NCI-H187 (cell line): ENCODE measurements at regions not wholly inside any gene's neighbourhood (a gene's known extent, or its start where the extent isn't known, plus 50 kb on each side); places are given as distances from the start of the nearest gene placed in this dataset.

Experiments
- DNase-seq, 2 experiments: peaks; one replicate each; lab custom pipeline; 2025; lab: John Stamatoyannopoulos, UW

DNA sequence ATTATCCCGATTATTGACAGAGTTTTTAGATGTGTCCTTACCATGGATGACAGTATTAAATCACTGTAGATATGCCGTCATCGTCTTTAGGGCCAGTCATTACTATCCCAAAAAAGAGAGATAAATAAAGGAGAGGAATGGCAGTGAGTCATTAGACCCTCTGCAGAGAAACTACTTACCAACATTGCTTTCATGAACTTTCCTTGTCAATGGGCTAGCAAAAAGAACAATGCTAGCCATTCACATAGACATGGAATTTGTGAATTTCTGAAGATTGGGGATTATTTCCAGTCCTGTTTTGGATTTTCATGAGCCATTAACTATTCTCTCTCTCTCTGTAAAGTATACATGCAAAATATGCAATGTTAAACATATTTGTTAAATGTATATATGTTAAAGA, 319.4 kb upstream of the FANCL start:
- DNase-seq = no peak

DNA sequence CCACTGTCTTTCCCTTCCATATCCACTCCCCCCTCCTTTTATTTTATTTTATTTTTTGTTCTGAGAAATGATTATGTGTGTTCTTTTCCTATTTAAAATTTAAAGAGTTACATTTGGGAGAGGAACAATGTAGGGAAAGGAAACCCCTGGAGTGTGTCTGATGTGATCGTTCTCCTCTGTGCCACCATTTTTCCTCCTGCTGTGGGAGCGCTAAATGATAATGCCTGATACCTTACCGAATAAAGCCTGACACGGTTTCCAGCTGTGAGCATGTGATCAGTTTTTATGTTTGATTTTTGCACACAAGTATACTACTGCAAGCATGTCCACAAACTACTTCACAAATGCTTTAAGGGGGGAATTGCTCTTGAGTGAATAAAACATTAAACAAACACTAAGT, 317.8 kb upstream of the FANCL start:
- no peak for DNase-seq

DNA sequence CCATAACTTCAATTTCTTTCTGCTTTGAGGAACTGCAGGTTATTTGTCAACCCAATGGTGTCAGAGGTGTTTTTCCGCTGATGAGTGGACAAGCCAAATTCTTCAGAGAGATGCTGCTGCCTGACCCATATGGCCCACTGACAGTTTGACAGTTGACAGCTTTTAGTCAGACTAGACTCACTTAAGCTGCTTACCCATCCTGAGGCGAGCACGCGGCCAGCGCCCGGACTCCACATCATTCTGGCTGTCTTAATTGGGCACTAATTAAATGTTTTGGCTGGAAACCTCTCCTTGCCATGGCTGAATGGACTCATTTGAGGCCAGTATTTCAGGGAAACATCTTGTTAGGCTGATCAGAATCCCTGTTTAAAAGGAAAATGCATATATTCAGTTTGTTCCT, 316.1 kb upstream of the FANCL start:
- no peak for DNase-seq

DNA sequence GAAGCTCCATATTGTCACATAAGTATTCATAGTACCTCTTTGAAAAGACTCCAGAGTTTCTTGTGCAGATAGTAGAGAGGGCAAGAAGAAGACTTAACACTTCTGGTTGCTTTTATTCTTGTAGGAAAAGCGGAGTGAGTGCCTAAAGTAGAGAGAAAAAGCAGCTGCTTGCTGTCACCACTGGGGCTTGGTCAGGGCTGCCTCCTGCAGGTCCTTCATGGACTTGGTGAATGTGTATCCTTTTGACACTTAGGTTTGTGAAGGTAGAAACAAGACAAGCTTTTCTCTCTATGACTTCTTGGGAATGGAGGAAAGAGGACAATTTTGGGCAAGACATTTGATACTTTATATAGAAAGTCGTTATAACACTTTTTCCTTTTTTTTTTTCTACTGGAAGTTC, 312.8 kb upstream of the FANCL start:
- no peak for DNase-seq

DNA sequence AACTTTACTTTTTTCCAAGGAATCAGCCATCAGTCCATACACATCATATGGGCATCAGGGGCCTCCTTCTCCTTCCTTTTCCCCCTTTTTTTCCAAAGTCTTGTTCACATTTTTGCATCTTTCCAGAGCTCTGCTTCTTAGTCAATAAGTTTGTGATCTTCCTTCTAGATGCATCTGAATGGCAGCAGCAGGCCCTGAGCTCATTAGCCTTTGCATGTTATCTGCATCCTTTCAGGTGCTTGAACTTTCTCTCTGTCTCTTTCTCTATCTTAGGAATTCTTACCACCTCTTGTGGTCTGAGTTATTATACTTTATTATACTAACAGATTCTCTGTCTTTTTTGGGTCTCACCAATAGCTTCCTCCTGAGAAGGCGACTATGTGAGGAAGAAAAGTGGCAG, 312.4 kb upstream of the FANCL start:
- DNase-seq = no peak

DNA sequence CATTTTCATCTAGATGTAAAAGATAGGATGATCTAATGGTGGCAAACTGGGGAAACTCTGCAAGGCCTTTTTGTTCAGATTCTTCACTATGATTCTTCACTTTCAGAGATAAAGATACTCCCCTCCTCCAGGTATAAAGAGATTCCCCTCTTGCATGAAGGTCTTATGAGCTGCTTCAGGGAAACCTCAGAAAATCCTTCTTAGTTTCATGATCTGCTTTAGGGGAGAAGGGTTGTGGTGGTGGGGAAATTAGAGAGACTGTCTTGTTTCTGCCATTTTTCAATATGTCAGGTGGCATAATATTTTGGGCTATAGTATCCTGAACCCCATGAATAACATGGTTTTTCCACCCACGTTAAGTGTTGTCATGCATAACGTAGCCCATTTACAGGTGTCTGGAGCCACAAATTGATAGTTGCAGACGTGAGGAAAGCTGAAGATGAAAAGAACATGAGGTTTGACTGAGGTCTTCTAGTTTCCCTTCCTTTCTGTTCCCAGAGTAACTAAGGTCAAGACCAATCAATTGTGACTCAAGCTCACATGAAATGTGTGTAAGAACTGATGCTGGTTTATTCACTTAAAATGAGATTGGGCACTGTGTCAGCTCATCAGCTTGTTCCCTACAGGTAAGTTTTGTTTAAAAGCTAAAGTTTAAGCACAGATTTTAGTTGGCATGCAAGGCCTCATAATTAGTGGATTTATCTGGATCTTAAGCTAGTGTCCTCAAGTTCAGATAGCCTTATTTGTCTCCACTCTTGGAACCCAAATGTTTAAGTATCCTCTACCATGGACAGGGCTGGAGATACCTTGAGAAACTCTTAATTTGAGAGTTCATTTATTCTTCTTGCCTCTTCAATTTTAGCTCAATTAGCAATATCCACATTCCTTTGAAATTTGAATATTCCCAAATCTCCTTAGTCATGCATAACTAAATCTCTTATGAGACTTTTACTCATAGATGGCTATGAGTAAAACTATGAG, 304.5 kb upstream of the FANCL start:
- DNase-seq = no peak

DNA sequence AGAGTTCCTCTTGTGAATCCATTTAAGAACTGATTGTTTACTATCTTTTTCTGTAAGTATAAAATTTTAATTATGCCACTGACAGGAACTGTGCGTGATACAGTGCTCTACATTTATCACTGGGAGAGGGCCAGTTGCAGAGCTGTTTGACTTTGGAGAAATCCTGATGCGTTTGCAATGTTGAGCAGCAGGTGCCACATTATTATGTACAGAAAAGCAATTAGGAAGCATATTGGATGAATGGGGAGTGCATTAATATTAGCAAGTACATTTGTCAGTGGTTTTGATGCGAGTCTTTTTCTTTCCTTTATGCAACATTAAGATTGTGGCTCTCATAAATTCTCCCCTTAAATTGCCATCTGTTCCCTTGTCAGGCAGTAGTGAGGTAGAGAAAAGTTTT, 302.3 kb upstream of the FANCL start:
- DNase-seq = no peak

DNA sequence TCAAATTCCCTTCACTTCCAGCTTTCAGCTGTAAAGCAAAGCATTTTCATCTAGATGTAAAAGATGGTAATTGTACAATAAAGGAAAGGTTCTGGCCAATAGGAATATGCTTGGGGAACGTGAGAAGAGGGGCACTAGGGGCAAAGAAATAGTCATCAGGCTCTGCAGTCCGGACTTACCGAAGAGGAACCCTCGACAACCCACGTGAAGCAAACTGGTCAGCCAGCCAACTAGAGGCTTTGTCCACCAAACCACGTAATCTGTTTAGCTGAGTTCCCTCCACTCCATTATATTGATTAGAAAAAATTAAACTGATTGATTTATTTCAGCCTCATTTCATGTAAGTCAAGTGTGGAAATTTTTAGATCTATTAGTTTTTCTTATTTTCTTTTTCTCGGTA, 300.4 kb upstream of the FANCL start:
- no peak for DNase-seq

DNA sequence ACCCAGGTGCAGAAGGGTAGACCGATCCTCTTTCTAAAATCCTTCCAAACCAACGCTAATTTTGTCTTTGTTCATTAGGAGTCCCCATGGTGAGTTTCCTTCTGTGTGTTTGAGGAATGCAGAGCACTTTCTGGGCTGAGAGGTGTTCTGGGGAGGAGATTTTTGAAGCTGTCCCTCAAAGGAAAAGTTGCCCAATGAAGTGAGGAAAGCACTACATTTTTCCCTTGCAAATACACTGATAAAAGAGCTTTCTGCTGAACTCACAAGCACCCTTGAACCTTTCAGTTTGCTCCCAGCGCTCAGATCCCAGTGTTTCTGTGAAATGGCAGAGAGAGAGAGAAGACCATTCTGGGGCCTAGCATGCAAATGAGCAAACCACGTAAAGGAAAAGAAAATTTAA, 299.6 kb upstream of the FANCL start:
- DNase-seq = no peak

DNA sequence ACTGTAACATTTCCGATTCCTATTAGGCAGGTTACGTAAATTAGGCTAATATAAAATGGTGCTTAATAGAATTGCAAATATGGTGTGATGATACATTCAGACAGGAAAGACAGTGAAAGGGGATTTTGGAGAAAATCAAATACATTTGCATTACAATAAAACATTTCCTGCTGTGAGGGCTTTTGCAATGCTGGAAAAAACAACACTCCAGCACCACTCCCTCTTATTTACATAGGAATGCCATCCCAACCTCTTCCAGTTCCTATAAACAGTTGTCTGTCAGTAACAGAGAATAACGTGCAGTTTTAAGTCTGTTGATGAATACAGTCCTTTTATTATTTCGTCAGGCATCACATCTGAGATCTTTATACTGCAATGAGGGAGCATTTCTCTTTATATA, 298.8 kb upstream of the FANCL start:
- no peak for DNase-seq

DNA sequence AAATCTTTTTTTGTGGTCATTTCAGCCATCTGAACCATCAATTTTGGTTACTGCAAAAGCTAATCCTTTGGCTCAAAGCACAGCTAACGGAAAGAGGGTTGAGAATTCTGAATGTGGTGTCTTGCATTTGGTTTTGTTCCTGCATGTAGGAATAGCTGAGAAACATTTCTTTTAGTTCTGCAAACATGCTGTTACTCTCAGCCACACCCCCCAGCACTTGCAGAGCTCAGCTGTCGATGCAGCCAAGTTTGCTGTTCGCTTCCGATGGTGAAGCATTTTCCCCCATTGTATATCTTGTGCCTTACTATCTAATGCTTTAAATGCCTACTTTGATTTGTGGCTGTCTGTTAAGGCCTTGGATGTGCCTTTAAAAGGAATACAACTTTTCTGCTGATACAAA, 294.9 kb upstream of the FANCL start:
- DNase-seq = no peak

DNA sequence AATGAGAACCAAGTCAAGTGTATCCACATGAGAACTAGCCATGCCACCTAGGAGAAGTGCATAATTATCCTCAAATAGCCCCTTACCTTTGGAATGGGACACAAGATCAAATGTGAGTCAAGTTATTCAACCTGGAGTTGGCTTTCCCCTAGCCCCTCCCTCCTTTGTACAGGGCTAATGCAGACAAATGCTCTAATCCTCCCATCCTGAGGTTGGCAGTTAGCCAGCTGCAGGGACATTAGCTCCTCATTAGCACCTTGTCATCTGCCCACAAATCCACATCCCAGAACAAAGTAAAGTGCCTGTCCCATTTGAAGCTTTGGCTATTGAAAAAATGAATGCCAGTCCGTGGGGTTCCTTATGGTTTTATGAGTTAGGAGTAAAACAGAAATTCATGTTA, 294.1 kb upstream of the FANCL start:
- peak in 1 of 2 experiments; percentile 33 for DNase-seq

DNA sequence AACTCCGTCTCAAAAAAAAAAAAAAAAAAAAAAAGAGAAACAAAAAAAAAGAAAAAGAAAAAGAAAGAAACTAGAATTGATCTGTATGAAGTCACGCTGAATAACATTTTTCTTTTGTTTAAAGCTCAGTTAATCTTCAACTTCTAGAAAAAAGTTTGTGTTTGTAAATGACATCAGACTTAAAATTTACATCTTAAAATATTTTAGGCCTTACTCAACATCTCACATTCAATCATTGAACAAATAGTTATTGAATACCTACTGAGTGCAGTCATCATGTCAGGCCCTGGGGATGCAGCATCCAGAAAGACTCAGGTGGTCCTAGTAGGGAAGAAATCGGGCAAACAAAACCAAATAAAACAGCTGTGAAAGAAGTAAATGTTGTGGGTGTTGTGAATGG, 292.3 kb upstream of the FANCL start:
- no peak for DNase-seq

DNA sequence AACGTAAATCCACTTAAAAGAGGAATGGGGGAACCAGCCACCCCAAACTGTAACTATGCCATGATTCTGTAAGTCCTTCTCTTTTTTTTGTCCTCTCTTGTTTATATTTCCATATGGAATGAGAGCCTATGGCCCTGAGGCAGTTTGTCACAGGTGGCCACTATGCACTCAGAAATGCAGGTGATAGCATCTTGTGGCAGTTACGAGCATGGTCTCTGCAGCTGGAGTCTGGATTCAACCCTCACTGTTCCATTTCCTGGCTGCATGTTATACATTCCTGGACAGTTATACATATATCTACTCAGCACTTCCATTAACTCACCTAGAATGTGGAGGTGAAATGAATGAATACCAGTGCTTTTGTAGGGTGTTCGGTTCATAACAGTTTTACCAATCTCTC, 291.5 kb upstream of the FANCL start:
- no peak for DNase-seq

DNA sequence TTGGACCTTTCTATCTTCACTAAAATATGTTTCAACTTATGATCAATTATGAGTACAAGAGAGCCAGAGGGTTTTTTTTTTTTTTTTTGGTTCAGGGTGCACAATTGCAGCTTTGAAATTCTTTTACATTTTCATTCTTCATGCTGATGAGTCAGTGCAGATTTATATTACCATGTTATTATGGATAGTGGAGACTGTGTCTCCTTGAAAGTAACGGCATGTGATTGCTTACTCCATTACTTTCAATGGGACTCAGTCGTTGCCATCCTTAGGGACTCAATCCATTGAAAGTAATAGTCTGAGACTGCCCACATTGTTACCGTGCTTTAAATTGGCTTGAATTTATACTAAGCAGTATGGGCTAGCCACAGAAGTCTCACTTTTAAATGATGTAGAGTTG, 286.5 kb upstream of the FANCL start:
- no peak for DNase-seq

DNA sequence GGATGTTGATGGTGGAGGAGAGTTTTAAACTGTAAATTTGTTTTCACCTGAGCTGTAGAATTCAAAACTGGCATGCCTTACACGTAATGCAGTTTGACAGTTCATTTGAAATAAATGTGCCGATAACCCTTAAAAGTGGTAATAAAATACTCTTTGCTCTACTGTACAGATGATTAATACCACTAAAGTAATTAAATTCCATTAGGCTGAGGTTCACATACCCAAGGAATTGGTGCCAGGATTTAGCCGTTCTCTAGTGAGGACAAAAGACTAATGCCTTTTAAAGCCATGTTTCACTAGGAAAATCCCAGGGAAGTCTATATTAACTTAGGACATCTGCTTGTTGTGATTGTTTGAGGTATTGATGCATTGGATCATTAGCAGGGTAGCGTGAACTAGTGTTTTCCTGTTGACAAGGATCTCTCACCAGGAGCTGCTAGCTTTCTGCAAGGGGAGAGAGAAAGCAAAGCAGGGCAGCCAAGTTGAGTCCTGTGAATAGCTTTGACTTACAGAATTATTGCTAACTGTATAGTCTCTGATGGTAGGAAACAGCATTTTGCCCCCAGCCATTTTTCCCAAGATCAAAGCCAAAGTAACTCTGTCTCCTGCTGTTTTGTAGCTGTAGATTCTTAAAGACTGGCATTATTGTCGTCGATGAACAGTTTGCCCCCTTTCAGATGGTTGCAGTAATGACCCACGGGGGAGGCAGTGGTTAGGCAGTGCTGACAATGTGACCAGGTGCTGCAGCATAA, 280.9 kb upstream of the FANCL start:
- no peak for DNase-seq

DNA sequence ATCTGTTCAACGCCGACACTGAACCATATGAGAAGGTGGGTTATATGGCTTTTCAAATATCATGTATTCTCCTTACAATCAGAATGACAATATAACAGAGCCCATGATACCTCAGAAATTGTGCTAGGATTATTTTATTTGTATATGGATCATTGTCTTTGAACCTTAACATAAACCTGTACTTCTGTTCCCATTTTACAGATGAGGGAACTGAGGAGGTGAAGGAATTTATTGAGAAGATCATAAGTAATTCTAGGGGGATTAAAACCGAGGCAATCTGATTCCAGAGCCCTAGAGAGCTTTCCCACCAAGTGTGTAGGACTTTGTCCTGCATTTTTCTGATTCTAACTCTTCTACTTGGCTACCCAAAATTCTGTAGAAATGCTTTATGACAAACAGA, 279.8 kb upstream of the FANCL start:
- no peak for DNase-seq

DNA sequence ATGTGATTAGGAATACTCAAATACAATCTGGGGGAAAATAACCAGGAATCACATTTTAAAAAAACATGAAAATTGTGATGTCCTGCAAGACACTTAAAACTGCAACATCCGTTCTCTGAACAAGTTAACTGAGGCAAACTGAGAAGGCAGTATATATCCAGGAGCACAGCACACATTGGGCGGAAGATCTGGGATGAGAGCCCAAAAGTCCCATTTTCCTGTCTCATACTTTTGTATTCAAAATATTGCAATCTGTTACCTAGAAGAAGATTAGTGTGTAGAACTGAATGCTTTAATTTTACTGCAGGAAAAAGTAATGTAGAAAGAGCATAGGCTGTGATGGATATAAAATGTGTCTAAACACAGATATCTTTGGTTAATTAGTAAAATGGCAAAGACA, 276.8 kb upstream of the FANCL start:
- no peak for DNase-seq

DNA sequence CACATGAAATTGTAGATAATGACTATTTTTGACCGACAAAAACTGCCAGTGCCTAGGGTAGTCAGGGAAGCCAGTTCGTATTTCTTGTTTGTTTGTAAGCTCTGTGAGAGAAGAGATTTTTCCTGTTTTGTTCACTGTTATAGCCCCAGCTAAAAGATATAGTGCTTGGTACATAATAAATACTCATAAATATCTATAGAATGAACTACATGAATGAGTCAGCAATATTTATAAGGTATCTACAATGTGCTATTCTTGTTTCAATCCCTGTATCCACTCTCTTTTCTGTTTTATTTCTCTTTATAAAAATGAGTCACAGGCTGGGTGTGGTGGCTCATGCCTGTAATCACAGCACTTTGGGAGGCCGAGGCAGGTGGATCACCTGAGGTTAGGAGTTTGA, 275.6 kb upstream of the FANCL start:
- DNase-seq = no peak

DNA sequence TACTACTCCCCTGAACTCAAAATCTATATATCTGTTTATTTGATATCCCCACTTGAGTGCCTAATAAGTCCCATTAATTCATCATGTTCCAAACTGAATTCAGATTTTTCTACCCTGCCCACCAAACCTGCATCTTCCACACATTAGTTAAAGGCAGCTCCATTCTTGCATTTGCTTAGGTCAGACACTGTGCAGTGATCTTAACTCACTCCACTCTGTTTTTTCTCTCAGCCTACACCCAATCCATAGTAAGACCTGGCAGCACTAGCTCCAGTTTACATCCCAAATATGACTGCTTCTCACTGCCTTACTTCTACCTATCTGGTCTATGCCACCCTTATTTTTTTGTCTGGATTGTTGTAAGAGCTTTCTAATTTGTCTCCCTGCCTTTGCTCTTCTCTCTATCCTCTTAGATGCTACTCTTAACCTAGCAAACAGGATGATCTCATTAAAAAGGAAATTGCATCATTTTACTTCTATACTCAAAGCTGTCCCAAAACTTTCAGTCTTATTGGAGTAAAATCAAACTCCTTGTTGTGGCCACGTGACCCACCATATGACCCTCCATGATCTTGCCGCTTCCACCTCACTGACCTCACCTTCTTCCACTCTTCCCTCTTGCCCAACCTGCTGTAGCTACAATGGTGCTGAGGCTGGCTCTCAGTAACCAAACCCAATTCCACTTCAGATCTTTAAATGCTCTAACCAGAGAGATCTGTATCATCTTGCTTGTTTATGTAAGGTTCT, 274.9 kb upstream of the FANCL start:
- no peak for DNase-seq

DNA sequence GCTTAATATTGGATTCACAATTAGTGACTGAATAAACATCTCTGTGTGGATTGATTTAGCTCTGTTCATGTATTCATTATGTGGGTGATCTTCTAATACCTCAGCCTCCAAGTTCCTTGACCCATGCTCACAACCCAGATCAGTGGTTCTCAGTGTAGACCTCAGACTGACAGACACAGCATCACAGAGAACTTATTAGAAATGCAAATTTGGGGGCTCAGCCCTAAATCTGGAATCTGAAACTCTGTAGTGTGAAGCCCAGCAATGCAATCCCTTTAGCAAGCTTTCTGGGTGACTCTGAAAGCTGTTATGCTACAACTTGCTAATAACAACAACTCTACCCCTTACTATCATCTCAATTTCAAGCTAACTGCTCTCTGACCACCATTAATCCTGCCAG, 273.1 kb upstream of the FANCL start:
- no peak for DNase-seq

DNA sequence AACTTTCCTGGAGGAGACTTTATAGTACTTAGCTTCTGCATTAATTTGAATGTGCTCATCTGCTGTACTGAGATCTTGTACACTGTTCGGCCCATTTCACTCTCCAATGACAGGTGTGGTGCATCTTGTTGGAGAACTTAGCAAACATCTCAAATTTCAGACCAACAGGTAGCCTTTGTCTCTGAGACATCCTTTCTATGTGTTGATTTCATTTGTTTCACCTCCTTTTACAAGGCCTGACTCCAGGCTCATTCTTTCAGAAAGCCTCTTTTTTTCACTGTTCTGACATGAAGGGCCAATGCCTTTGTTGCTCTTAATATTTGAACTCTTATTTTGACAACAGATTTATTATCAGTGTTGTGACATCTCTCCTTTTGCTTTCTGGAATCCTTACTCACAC, 271.8 kb upstream of the FANCL start:
- DNase-seq = peak; percentile 56 to 81

DNA sequence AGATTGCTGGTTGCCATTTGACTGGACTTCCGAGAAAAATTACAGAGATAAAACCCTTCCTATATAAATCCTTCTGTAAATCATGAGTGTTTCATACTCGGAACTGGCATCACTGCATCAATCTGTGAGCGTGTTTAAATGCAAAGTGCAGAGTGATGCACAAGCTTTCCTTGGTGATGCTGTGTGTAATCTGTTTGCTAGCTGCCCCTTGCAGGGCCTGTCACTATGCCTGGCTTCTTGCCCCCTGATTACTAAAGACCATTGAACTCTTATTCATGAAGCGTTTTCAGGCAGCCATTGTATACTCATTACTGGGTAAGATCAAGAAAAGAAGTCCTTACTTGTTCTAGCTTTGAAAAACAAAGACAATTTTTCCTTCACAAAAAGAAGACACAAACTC, 266.9 kb upstream of the FANCL start:
- DNase-seq = no peak
